ENCODE measurements at regions not wholly inside any gene's neighbourhood (a gene's known extent, or its start where the extent isn't known, plus 50 kb on each side); places are given as distances from the start of the nearest gene placed in this dataset.
"Not testable (repeated sequence)": the region's sequence is repeated elsewhere in the genome, so short reads cannot be mapped to it uniquely, and the experiment has no call there.

GRCh38 chr6:12594530-12594893 lies 122.1 kb upstream of the PHACTR1 start:
- no peak for DNase-seq

DNA sequence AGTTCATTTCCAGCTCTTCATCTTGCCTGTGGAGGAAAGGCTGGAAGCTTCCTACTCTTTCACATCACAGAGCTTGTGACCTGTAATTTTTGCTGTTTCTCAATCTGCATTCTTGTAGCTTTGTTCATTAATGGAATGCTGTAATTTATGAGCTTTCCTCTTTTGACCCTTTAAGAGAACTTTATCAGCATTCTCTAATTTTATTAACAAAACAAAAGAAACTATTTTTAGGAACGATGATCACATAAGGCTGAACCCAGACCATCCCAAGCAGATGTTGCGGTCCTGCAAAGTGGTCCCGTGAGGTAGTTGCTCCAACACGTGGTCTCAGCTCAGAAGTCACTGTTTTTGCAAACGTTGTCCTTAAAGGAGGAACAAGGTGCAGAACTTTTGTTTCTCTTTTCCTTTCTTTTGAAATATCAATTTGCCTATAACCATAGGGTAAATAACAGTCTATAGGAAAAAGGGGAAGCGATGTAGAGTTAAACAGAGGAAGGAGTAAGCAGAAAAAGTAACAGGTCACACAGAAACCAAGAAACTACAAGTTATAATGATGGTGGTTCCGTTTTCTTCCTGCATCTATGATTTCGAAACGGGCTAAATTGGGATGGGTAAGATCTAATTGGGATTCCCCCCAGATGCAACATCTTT lies 121.3 kb upstream of the PHACTR1 start:
- DNase-seq, result no peak

- no peak for DNase-seq
Measured at GRCh38 chr6:12596731-12597130, 119.8 kb upstream of the PHACTR1 start.

DNA sequence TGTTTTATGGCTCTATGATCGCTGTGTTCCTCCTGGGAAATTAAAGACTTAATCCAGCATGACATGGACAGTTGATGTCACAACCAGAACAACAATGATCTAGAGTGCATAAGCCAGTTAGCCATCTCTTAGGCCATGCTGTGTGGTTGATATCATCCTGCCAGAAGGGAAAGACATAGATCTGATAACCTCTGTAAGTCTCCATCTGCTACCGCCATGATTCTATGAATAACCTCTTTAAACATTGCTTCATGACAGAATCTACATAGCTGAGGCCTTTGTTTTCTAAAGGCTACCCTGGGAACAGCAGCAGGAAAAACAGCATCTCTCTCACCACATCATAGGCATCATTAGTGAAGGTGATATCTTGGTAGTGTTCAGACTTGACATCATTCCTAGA lies 117.6 kb upstream of the PHACTR1 start:
- DNase-seq, result no peak

DNA sequence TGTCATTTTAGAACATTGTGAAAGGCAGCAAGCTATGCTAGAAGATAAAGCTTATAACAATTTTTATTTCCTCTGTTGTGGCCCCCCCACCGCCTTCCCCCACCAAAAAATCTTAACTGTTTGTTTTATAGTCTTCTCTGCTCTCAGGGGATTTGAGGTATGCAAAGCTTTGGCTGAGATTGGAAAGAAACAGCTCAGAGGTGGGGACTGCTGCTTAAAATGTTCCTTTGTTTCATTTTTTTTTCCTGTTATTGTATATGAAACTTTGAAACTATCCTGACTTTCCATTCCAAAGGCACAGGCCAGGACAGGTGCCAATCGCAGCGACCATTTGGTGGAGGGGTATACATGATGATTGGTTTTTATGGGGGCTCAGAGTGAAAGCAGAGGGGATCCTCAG lies 114.7 kb upstream of the PHACTR1 start:
- DNase-seq, result no peak

DNA sequence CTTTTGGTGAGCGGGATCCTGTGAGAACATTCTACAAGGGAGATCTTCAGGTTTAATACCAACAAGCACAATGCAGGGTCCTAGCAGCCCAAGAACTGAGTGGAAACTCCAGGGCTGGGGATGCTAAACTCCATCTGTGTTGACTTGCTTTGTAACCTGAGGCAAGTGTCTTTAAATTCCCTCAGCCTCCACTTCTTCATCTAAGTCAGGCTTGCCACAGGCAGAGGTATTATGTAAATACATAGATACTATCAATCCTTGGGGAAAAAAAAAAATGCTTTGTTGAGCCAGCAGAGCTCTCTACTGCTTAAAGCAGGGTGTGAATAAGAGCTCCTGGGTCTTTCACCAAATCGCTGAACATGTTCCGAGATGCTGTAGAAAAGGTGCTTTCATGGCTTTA lies 114.2 kb upstream of the PHACTR1 start:
- DNase-seq, result no peak

GRCh38 chr6:12602951-12603672 lies 113.5 kb upstream of the PHACTR1 start:
- no peak for DNase-seq

DNA sequence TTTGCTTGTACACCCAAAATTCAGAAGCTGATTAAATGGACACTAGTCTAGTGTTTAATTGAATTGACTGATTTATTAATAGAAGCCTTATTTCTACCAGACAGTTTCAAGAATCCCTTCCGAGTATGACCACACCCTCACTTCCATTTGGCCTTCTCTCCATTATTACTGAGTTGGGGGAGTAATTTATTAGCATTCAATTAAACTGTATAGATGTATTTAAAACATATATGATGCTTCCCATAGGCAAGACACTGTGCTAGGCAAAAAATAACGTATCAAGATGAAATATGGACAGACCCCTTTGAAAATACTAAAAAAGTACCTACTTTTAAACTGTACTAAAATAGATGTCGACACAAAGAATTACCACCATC lies 112.9 kb upstream of the PHACTR1 start:
- DNase-seq, result no peak

- peak; percentile 42 for DNase-seq
Measured at GRCh38 chr6:12605888-12606345, 110.7 kb upstream of the PHACTR1 start.

GRCh38 chr6:12606616-12607015 lies 110.0 kb upstream of the PHACTR1 start:
- DNase-seq, result no peak

DNA sequence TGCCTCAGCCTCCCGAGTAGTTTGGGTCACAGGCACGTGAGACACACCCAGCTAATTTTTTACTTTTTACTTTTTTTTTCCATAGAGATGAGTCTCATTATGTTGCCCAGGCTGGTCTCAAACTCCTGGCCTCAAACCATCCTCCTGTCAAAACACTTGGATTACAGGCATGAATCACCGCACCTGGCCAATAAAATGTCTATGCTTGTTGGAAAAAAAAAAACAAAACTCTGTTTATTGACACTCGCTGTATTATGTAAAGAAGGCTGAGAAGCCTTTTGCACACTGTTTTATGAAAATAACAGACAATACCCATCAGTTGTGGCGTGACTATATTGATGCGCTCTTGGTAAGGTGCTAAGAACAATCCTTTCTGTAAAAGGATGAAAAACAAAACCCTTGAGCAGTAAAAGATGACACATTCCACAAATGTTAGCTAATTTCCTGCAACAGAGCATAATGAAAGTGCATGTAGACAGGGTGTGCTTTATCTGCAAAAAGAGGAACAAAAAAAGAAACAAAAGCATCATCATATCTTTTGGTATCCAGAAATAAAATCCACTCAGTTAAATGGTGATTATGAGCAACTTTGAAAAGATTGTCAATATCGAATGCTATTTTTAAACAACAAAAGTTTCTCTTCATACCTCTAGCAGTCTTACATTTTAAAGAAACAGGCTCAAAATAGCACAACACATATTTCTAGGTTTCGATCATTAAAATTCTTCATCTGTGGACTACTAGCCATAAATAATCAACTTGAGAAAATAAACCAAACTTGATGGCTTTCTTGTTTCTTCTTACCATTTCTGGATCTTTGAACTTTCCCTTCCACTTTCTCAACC lies 108.3 kb upstream of the PHACTR1 start:
- DNase-seq, result no peak

- no peak for DNase-seq
Measured at GRCh38 chr6:12608874-12609273, 107.7 kb upstream of the PHACTR1 start.

DNA sequence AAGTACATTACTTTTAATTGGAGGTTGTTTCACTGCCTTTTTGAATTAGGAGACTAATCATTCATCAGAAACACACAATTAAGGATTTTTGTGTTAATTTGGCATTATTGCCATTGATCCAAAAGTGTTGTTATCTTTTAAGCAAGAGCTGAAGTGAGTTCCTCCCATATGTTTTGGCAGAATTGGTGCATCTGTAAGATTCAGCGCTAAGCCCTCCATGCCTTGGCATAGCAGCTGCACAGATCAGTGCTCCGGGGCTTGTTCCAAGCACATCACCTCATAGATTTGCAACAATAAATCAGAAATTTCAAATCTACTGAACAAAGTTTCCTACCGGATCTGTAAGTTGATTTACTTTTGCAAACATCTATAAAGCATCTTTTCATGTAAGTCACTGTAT lies 106.8 kb upstream of the PHACTR1 start:
- DNase-seq, result no peak

DNA sequence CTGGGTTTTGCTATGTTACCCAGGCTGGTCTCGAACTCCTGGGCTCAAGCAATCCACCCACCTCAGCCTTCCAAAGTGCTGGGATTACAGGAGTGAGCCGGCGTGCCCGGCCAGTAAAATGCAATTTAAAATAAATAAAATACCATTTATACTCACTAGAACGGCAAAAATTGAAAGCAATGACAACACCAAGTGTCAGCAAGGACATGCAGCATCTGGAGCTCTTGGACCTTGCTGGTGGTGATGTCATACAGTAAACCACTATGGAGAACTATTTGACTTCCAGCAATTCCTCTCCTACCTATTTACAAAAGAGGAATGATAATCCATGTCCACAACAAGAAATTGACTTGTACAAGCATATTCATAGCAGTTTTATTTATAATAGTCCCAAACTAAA lies 105.7 kb upstream of the PHACTR1 start:
- DNase-seq, result no peak

- DNase-seq, result no peak
Measured at GRCh38 chr6:12613811-12614210, 102.8 kb upstream of the PHACTR1 start.

- no peak for DNase-seq
Measured at GRCh38 chr6:12614456-12614855, 102.1 kb upstream of the PHACTR1 start.

GRCh38 chr6:12618296-12618695 lies 98.3 kb upstream of the PHACTR1 start:
- no peak for DNase-seq

GRCh38 chr6:12621754-12622153 lies 94.8 kb upstream of the PHACTR1 start:
- DNase-seq, result no peak

DNA sequence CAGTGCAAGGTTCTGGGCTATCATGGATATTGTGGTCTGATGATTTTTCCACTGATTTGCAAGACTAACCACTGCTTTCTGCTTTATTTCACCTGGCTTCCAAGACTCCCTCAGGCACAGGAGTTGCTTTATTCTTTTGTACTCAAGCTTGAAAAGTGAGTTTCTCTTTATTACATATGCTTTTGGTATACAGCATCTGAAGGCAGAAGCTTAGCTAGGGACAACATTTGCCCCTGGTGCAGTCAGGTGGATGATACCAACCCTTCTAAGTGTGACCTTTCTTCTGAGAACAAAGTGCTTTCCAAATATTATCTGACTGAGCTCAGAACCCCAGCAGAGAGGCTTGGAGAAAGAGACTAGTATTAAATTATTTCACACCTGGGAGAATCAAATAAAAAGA lies 94.0 kb upstream of the PHACTR1 start:
- no peak for DNase-seq

- no peak for DNase-seq
Measured at GRCh38 chr6:12624142-12624837, 92.3 kb upstream of the PHACTR1 start.

DNA sequence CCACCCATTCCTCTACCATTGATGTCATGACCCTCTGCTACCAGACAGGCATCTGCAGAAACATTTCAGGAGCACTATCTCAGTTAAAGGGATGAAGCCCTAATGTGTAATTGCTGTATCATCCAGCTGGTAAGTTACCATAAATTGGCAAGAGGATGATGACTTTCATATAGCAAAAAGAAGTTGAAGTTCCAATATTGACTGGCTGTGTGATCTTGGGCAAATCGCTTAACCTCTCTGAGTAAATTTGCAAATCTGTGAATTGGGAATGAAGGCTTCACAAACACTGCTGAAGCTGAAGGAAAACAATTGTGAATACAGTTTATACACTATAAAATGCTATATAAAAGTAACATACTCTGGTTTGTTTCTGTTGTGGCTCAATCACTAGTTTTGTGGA lies 89.5 kb upstream of the PHACTR1 start:
- no peak for DNase-seq

- no peak for DNase-seq
Measured at GRCh38 chr6:12628327-12628726, 88.2 kb upstream of the PHACTR1 start.

DNA sequence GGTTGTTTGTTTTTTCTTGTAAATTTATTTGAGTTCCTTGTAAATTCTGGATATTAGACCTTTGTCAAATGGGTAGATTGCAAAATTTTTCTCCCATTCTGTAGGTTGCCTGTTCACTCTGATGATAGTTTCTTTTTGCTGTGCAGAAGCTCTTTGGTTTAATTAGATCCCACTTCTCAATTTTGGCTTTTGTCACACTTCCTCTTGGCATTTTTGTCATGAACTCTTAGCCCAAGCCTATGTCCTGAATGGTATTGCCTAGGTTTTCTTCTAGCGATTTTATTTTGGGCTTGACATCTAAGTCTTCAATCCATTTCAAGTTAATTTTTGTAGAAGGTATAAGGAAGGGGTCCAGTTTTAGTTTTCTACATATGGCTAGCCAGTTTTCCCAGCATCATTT lies 82.8 kb upstream of the PHACTR1 start:
- not testable (repeated sequence) for DNase-seq
